ENCODE measurements at regions not wholly inside any gene's neighbourhood (a gene's known extent, or its start where the extent isn't known, plus 50 kb on each side); places are given as distances from the start of the nearest gene placed in this dataset.

- WGBS, 3 donors, result 46 to 82% (median 75%) methylated on average over 2 to 5 of the region's 5 CpGs
- Histone ChIP-seq H3K27ac (no peak overlapping the region), H3K4me3 (no peak overlapping the region), H3K36me3 (no peaks in the 10 kb centered on the region), H3K27me3 (no peaks in the 10 kb centered on the region), H3K4me1 (ENCODE audit: insufficient read depth) (peaks cover 1% of the 10 kb centered on the region), H3K9me3 (no peaks in the 10 kb centered on the region)
- intact Hi-C loops (cut with DNase I), result no loop called here
- DNase-seq, result no peak
- no peak for TF ChIP-seq EP300 (IDR thresholded peaks at IDR 0.05)
- TF ChIP-seq CTCF (IDR thresholded peaks at IDR 0.05), result no peak
- no peak for TF ChIP-seq POLR2A (IDR thresholded peaks at IDR 0.05)
These were observed 265.5 kb downstream of the CTTN start for GRCh38 chr11:70663815-70664214.

- TF ChIP-seq CTCF (IDR thresholded peaks at IDR 0.05), result no peak
- TF ChIP-seq POLR2A (IDR thresholded peaks at IDR 0.05), result no peak
- TF ChIP-seq EP300 (IDR thresholded peaks at IDR 0.05), result no peak
- no peak overlapping the region for H3K4me3 ChIP-seq
- intact Hi-C loops (cut with DNase I), result no loop called here
- H3K9me3 ChIP-seq, result no peaks in the 10 kb centered on the region
- H3K27me3 ChIP-seq, result no peaks in the 10 kb centered on the region
- no peak for DNase-seq
- H3K4me1 ChIP-seq (ENCODE audit: insufficient read depth), result peaks cover 1% of the 10 kb centered on the region
- H3K36me3 ChIP-seq, result no peaks in the 10 kb centered on the region
- no peak overlapping the region for H3K27ac ChIP-seq
- 81 to 88% (median 82%) methylated on average over 8 of the region's 8 CpGs for WGBS, 3 donors
These were observed 268.0 kb downstream of the CTTN start for GRCh38 chr11:70666311-70666710.

- Histone ChIP-seq H3K27ac (no peak overlapping the region), H3K36me3 (no peaks in the 10 kb centered on the region), H3K4me3 (no peak overlapping the region), H3K9me3 (no peaks in the 10 kb centered on the region), H3K27me3 (no peaks in the 10 kb centered on the region), H3K4me1 (ENCODE audit: insufficient read depth) (no peaks in the 10 kb centered on the region)
- DNase-seq, result no peak
- TF ChIP-seq EP300 (IDR thresholded peaks at IDR 0.05) (no peak), CTCF (IDR thresholded peaks at IDR 0.05) (no peak), POLR2A (IDR thresholded peaks at IDR 0.05) (no peak)
- 44 to 53% (median 51%) methylated on average over 4 of the region's 4 CpGs for WGBS, 3 donors
- intact Hi-C loops (cut with DNase I), result no loop called here
These were observed 269.4 kb downstream of the CTTN start for GRCh38 chr11:70667767-70668166.

- H3K4me1 ChIP-seq (ENCODE audit: insufficient read depth), result no peaks in the 10 kb centered on the region
- 74 to 76% (median 75%) methylated on average over 22 to 23 of the region's 23 CpGs for WGBS, 3 donors
- DNase-seq, result no peak
- intact Hi-C loops (cut with DNase I), result no loop called here
- H3K36me3 ChIP-seq, result no peaks in the 10 kb centered on the region
- no peak overlapping the region for H3K4me3 ChIP-seq
- no peak overlapping the region for H3K27ac ChIP-seq
- H3K27me3 ChIP-seq, result no peaks in the 10 kb centered on the region
- no peaks in the 10 kb centered on the region for H3K9me3 ChIP-seq
- no peak for TF ChIP-seq POLR2A (IDR thresholded peaks at IDR 0.05)
These were observed 270.2 kb downstream of the CTTN start for GRCh38 chr11:70668204-70669202.

GRCh38 chr11:70669281-70669680 lies 271.0 kb downstream of the CTTN start:
- Histone ChIP-seq H3K27me3 (no peaks in the 10 kb centered on the region), H3K4me3 (no peak overlapping the region), H3K9me3 (no peaks in the 10 kb centered on the region), H3K4me1 (ENCODE audit: insufficient read depth) (no peaks in the 10 kb centered on the region), H3K36me3 (no peaks in the 10 kb centered on the region), H3K27ac (no peak overlapping the region)
- intact Hi-C loops (cut with DNase I), result no loop called here
- TF ChIP-seq CTCF (IDR thresholded peaks at IDR 0.05) (no peak), POLR2A (IDR thresholded peaks at IDR 0.05) (no peak), EP300 (IDR thresholded peaks at IDR 0.05) (no peak)
- no peak for DNase-seq
- WGBS, 3 donors, result 60 to 70% (median 69%) methylated on average over 13 of the region's 13 CpGs

All from ovary (tissue), 7 donors.